Renal cortical epithelial cell (primary cell): ENCODE measurements at regions not wholly inside any gene's neighbourhood (a gene's known extent, or its start where the extent isn't known, plus 50 kb on each side); places are given as distances from the start of the nearest gene placed in this dataset.
"Not testable (repeated sequence)": the region's sequence is repeated elsewhere in the genome, so short reads cannot be mapped to it uniquely, and the experiment has no call there.

Experiments used
- DNase-seq: peaks from one replicate; pipeline ENCODE4 v3.0.0-alpha.2; 2011; ENCODE audit warnings: low read depth

DNA sequence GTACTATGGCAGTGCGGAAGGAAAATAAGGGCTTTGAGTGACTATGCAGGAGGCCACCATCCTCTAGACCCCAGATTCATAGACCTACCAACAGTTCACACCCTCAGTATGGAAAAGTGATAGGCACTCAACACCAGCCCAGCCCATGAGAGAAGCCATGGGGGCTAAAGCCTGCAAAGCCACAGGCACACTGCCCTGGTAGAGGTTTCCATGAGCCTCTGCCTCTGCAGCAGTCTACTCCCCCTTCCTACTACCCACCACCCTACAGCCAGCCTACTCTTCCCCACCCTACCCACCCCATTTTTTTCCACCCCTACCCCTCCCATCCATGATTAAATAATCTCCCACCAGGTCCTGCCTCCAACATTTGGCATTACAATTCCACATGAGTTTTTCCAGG is 241.9 kb downstream of the CWH43 start:
- DNase-seq: not testable (repeated sequence)

- DNase-seq: not testable (repeated sequence)
Measured at GRCh38 chr4:49229243-49229642, 243.2 kb downstream of the CWH43 start.

DNA sequence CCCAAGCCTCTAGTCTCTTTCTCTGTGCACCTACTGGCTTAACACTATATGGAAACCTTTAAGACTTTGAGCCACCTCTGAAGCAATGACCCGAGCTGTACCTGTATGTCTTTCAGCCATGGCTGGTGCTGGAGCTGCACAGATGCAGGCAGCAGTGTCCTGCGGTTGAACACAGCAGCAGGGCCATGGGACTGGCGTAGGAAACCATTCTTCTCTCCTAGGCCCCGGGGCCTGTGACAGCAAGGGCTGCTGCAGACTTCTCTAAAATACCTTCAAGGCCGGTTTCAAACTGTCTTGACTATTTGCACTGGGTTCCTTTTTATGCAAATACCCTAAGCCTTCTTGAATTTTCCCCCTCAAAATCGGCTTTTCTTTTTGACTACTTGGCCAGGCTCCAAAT is 243.6 kb downstream of the CWH43 start:
- DNase-seq: not testable (repeated sequence)

DNA sequence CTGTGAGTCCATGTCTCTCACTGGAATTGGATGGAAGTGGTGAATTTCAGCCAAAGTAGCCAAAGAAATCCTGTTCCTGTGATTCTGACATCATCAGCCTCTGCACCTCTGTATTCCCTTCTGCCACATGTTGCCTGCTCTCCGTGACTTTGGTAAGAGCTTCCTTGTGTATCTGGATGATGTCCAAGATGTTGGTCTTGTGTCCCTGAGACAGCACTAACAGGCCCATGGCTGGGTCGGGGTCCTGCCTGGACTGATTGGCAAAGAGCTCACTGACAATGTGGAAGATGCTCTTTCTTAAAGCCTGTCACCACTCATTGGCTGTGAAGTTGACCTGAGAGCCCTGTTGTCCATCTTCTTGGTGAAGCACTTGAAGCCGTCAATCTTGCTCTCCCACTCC is 247.3 kb downstream of the CWH43 start:
- not testable (repeated sequence) for DNase-seq

DNA sequence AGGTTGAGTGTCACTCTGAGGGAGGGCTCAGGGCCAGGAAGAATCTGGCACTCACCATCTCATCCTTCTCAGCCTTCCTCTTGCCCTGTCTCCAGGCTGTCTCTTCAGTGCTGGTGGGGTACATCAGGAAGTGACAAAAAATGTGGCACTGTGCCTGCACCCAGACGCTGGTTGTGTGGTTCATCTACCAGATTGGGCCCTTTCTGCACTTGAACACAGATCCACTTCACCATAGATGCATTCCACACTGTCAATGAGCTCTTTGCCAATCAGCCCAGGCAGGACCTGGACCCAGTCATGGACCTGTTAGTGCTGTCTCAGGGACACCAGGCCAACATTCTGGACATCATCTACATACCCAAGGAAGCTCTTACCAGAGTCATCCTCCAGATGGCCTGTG is 247.7 kb downstream of the CWH43 start:
- not testable (repeated sequence) for DNase-seq

- DNase-seq: not testable (repeated sequence)
Measured at GRCh38 chr4:49234382-49234781, 248.3 kb downstream of the CWH43 start.

GRCh38 chr4:49235413-49236160 is 249.5 kb downstream of the CWH43 start:
- DNase-seq: not testable (repeated sequence)

GRCh38 chr4:49236474-49236873 is 250.4 kb downstream of the CWH43 start:
- DNase-seq: not testable (repeated sequence)

DNA sequence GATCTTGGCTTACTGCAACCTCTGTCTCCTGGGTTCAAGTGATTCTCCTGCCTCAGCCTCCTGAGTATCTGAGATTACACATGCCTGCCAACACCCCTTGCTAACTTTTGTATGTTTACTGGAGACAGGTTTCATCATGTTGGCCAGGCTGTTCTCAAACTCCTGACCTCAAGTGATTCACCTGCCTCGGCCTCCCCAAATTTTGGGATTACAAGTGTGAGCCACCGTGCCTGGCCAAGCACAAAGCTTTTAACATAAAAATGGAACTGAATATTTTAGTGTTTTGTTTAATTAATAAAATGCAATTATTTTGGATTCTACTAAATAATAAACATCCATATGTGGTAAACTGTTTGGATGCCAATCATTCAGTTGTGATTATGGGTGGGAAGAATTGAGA is 255.2 kb downstream of the CWH43 start:
- not testable (repeated sequence) for DNase-seq

DNA sequence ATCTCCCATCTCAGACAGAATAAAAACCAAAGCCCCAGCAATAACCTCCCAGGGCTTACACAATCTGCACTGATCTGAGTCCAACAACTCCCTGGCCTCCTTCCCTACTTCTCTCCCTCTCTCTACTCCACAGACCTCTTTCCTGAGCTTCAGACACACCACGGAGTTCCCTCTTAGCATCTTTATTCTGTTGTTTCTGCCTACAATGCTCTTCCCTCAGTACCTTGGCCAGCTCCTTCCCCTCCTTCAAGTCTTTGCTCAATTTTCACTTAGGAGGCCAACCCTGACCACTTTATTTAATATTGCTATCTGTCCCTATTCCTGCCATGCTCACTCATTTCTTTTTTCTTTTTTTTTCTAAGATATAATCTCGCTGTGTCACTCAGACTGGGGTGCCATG is 276.7 kb downstream of the CWH43 start:
- not testable (repeated sequence) for DNase-seq

- not testable (repeated sequence) for DNase-seq
Measured at GRCh38 chr4:49270435-49270834, 284.4 kb downstream of the CWH43 start.

GRCh38 chr4:49270912-49271311 is 284.8 kb downstream of the CWH43 start:
- not testable (repeated sequence) for DNase-seq

DNA sequence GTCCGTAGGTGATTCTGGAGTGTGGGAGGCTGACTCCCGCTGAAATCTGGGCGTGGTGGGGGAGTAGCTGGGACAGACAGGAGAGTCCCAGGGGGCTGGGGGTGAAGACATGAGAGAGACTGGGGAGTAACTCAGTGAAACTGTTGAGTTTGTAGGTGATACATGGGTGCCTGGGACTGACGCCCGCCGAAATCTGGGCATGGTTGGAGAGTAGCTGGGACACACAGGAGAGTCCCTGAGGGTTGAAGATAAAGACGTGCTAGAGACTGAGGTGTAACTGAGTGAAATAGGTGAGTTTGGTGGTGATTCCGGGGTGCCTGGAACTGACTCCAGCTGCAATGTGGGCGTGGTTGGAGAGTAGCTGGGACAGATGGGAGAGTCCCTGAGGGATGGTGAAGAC is 299.8 kb downstream of the CWH43 start:
- DNase-seq: not testable (repeated sequence)

DNA sequence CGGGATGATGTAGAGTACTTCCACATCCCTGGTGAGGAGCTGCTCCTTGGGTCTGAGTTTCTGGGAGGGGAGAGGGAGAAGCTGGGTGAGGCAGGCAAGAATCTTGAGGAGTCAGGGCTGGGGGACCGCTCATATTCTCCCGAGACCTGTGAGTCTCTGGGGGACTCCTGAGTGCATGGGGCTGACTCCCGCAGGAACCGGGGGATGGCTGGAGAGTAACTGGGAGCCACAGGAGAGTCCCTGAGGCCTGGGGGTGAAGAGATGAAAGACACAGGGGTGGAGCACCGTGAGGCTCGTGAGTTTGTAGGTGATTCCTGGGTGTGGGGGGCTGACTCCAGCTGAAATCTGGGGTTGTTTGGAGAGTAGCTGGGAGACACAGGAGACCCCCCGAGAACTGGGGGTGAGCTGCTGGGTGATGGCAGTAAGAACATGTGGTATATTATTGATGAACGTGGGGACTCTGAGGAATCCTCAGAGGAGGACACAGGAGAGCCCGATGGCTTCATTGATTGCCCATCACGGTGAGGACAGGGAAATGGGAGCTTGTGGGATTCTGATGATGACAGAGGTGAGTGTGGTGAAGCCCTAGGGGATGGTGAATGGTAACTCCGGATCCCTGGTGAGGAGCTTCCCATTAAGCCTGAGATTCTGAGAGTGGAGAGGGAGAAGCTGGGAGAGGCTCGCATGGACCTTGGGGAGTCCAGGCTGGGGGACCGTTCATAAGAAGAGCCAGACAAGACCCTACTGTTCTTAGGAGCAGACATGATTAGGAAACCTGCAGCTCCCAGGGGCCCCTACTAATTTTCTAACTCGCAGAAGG is 301.1 kb downstream of the CWH43 start:
- not testable (repeated sequence) for DNase-seq

DNA sequence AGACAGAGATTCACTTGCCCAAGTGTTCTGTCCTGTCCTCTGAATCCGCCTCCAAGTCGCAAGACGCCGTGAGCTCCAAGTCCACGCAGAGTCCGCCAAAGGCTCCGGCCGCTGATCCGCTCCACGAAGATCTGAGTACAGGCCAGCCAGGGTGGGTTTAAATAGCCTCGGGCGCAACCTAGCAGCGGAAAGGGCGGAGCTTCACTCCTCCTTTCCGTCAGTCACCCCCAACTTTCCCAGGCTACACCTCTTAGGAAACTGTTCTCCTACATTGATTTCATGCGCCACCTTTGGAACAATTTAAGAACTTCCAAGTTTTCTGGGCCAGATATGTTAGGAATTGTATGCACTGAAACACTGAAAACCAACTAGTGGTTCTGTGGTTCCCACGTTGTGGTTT is 301.8 kb downstream of the CWH43 start:
- not testable (repeated sequence) for DNase-seq

- DNase-seq: not testable (repeated sequence)
Measured at GRCh38 chr4:49288796-49289195, 302.7 kb downstream of the CWH43 start.

DNA sequence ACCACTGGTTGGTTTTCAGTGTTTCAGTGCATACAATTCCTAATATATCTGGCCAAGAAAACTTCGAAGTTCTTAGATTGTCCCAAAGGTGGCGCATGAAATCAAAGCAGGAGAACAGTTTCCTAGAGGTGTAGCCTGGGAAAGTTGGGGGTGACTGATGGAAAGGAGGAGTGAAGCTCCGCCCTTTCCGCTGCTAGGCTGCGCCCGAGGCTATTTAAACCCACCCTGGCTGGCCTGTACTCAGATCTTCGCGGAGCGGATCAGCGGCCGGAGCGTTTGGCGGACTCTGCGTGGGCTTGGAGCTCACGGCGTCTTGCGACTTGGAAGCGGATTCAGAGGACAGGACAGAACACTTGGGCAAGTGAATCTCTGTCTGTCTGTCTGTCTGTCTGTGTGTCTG is 328.7 kb downstream of the CWH43 start:
- DNase-seq: not testable (repeated sequence)

DNA sequence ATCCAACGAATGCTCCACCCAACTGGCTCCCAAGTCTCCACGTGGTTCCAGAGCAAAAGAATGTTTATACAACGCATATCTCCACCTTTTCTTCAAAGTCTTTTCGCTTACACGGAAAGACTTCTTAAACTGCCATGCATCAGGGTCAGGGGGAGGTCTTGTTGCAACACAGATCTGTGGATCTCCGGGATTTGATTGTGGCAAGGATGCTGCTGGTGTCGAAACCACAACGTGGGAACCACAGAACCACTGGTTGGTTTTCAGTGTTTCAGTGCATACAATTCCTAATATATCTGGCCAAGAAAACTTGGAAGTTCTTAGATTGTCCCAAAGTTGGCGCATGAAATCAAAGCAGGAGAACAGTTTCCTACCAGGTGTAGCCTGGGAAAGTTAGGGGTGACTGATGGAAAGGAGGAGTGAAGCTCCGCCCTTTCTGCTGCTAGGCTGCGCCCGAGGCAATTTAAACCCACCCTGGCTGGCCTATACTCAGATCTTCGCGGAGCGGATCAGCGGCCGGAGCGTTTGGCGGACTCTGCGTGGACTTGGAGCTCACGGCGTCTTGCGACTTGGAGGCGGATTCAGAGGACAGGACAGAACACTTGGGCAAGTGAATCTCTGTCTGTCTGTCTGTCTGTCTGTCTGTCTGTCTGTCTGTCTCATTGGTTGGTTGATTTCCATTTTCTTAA is 334.8 kb downstream of the CWH43 start:
- DNase-seq: not testable (repeated sequence)

DNA sequence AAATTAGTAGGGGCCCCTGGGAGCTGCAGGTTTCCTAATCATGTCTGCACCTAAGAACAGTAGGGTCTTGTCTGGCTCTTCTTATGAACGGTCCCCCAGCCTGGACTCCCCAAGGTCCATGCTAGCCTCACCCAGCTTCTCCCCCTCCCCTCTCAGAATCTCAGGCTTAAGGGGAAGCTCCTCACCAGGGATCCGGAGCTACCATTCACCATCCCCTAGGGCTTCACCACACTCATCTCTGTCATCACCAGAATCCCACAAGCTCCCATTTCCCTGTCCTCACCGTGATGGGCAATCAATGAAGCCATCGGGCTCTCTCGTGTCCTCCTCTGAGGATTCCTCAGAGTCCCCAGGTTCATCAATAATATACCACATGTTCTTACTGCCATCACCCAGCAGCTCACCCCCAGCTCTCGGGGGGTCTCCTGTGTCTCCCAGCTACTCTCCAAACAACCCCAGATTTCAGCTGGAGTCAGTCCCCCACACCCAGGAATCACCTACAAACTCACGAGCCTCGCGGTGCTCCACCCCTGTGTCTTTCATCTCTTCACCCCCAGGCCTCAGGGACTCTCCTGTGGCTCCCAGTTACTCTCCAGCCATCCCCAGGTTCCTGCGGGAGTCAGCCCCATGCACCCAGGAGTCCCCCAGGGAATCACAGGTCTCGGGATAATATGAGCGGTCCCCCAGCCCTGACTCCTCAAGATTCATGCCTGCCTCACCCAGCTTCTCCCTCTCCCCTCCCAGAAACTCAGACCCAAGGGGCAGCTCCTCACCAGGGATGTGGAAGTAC is 335.6 kb downstream of the CWH43 start:
- DNase-seq: not testable (repeated sequence)

- not testable (repeated sequence) for DNase-seq
Measured at GRCh38 chr4:49322610-49323572, 336.8 kb downstream of the CWH43 start.
